ENCODE measurements at regions not wholly inside any gene's neighbourhood (a gene's known extent, or its start where the extent isn't known, plus 50 kb on each side); places are given as distances from the start of the nearest gene placed in this dataset.
"Not testable (repeated sequence)": the region's sequence is repeated elsewhere in the genome, so short reads cannot be mapped to it uniquely, and the experiment has no call there.

DNA sequence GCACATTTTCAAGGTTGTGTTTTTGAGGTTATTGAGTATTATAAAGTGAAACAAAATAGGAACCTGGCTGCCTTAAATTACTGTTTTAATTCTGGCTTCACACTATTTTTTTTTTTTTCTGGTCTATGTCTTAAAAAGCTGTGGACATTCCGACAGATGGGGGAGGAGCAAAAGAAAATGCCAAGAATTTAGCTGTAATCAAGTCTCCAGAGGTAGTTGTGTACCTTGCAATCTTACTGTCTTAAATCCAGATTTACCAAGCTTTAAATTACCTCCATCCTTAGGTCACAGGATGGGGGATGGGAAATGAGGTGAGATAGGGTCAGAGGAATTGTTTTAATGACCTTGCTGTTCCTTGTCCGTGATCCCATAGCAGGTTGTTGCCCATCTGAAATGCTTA lies 182.8 kb downstream of the UTRN start:
- TF ChIP-seq, protein P1, sequence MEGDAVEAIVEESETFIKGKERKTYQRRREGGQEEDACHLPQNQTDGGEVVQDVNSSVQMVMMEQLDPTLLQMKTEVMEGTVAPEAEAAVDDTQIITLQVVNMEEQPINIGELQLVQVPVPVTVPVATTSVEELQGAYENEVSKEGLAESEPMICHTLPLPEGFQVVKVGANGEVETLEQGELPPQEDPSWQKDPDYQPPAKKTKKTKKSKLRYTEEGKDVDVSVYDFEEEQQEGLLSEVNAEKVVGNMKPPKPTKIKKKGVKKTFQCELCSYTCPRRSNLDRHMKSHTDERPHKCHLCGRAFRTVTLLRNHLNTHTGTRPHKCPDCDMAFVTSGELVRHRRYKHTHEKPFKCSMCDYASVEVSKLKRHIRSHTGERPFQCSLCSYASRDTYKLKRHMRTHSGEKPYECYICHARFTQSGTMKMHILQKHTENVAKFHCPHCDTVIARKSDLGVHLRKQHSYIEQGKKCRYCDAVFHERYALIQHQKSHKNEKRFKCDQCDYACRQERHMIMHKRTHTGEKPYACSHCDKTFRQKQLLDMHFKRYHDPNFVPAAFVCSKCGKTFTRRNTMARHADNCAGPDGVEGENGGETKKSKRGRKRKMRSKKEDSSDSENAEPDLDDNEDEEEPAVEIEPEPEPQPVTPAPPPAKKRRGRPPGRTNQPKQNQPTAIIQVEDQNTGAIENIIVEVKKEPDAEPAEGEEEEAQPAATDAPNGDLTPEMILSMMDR (IDR thresholded peaks at IDR 0.05; ENCODE audit: low read depth, low read length), result no peak
- DNase-seq, result no peak
- H3K4me3 ChIP-seq (ENCODE audit: low read depth, low read length), result no peak overlapping the region
- H3K4me1 ChIP-seq, result no peaks in the 10 kb centered on the region
- H3K36me3 ChIP-seq, result no peaks in the 10 kb centered on the region
- H3K9me3 ChIP-seq, result no peaks in the 10 kb centered on the region
- H3K27me3 ChIP-seq, result peaks cover 1% of the 10 kb centered on the region; the same call in 1 of the 2 replicates

DNA sequence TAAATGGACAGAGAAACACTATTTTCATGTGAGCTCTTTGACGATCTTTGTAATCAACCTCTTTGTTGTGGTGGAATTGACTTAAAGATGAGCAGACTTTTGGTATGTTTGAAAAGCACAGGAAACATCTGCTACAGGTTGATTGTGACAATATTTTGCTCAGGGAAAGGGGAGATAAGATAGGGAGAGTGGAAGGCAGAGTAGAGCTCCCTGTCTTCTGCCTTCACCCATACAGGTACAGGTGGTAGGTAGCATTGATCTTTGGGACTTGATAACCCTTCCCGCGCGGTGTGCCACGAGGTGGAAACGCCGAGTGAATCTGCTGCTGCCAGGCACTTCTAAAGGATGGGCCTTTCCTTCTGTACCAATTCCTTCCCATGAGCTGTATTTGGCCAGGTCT lies 183.6 kb downstream of the UTRN start:
- Histone ChIP-seq H3K4me1 (no peaks in the 10 kb centered on the region), H3K36me3 (no peaks in the 10 kb centered on the region), H3K9me3 (no peaks in the 10 kb centered on the region), H3K27me3 (no peaks in the 10 kb centered on the region), H3K4me3 (ENCODE audit: low read depth, low read length) (no peak overlapping the region)
- no peak for DNase-seq
- TF ChIP-seq, protein P1 (IDR thresholded peaks at IDR 0.05; ENCODE audit: low read depth, low read length), result no peak

DNA sequence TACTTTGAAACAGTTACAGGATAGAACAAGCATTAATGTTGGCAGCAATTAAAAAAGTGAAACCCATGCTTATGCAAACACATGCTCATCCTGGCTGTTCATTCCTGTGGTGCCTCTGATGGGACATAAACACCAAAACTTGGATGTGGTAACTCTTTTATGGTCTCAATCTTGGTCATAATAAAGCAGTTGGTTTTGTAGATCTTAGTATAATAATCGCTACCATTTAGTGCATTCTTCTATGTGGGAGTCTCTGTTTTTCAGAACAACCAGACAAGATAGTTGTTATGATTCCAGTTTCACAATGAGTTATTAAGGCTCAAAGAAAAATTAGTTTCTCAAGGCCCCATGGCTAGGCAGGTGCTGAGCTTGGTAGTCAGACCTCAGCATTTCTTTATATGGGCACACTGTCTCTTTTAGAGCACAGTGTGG lies 184.0 kb downstream of the UTRN start:
- Histone ChIP-seq H3K36me3 (no peaks in the 10 kb centered on the region), H3K4me3 (ENCODE audit: low read depth, low read length) (no peak overlapping the region), H3K4me1 (no peaks in the 10 kb centered on the region), H3K27me3 (no peaks in the 10 kb centered on the region), H3K9me3 (no peaks in the 10 kb centered on the region)
- TF ChIP-seq, protein P1 (IDR thresholded peaks at IDR 0.05; ENCODE audit: low read depth, low read length), result no peak
- DNase-seq, result no peak

DNA sequence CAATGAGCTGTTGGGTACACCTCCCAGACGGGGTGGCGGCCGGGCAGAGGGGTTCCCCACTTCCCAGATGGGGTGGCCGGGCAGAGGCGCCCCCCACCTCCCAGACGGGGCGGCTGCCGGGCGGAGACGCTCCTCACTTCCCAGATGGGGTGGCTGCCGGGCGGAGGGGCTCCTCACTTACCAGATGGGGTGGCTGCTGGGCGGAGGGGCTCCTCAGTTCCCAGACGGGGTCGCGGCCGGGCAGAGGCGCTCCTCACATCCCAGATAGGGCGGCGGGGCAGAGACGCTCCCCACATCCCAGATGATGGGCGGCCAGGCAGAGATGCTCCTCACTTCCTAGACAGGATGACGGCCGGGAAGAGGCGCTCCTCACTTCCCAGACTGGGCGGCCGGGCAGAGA lies 185.1 kb downstream of the UTRN start:
- H3K9me3 ChIP-seq; H3K36me3 ChIP-seq; H3K4me3 ChIP-seq (ENCODE audit: low read depth, low read length); H3K27me3 ChIP-seq; DNase-seq; H3K4me1 ChIP-seq: not testable (repeated sequence)

DNA sequence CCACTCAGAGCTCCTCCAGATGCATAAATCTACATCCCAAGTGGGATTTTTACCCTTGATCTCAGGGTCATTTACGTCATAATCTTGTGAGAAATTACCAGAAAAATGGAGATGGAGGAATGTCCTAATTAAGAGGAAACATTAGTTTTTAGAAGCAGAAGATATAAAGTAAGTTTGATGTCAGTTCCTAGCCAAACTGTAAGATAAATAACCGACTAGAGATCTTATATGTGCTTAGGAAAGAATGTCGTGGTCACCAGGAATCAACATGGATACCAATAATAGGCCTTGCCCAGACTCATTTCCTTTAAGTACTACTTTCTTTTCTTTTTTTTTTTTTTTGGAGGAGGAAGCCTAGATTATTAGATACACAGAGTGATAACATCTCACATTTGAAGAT lies 186.9 kb downstream of the UTRN start:
- no peak for DNase-seq
- no peaks in the 10 kb centered on the region for H3K9me3 ChIP-seq
- no peaks in the 10 kb centered on the region for H3K36me3 ChIP-seq
- no peak overlapping the region for H3K4me3 ChIP-seq (ENCODE audit: low read depth, low read length)
- H3K27me3 ChIP-seq, result no peaks in the 10 kb centered on the region
- TF ChIP-seq, protein P1 (IDR thresholded peaks at IDR 0.05; ENCODE audit: low read depth, low read length), result no peak
- no peaks in the 10 kb centered on the region for H3K4me1 ChIP-seq

DNA sequence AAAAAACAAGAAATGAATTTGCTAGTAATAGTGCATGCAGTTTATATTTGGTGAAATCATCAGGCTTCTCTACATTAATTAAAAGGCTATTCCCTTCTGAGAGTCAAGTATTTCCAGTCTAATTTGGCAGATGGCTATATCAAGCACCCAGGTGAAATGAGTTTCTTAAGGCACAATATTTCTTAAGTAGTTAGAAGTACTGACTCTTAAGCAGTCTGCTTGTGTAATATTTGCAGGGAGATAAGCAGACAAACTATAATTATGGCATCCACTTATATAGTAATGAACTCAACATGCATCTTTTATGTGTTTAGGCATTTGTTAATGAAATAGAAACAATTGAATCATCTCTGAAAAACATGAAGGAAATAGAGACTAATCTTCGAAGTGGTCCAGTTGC lies 189.2 kb downstream of the UTRN start:
- no peak overlapping the region for H3K4me3 ChIP-seq (ENCODE audit: low read depth, low read length)
- no peaks in the 10 kb centered on the region for H3K27me3 ChIP-seq
- TF ChIP-seq, protein P1 (IDR thresholded peaks at IDR 0.05; ENCODE audit: low read depth, low read length), result no peak
- no peaks in the 10 kb centered on the region for H3K36me3 ChIP-seq
- H3K4me1 ChIP-seq, result no peaks in the 10 kb centered on the region
- H3K9me3 ChIP-seq, result no peaks in the 10 kb centered on the region
- no peak for DNase-seq

DNA sequence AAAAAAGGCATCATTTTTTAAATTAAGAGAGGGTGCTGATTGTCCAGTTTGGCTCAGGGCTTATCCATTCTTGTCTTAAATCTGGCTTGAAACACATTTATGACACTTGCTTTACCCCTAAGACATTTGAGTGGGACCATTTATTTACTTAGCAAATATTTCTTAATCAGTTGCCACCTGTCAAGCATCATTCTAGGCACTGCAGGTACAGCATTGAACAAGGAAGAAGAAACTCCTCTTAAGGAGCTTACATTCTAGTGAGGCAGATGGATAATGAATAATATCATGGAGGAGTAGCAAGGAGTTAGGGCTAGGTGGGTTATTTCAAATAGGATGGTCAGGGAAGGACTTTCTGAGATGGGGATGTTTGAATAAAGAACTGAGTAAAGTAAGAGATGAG lies 189.8 kb downstream of the UTRN start:
- DNase-seq, result no peak
- TF ChIP-seq, protein P1 (IDR thresholded peaks at IDR 0.05; ENCODE audit: low read depth, low read length), result no peak
- Histone ChIP-seq H3K9me3 (no peaks in the 10 kb centered on the region), H3K27me3 (no peaks in the 10 kb centered on the region), H3K4me3 (ENCODE audit: low read depth, low read length) (no peak overlapping the region), H3K4me1 (no peaks in the 10 kb centered on the region), H3K36me3 (no peaks in the 10 kb centered on the region)
